HG03108 (cell line): ENCODE measurements at regions not wholly inside any gene's neighbourhood (a gene's known extent, or its start where the extent isn't known, plus 50 kb on each side); places are given as distances from the start of the nearest gene placed in this dataset.

Experiments used
- ATAC-seq: cut with Tn5 transposase; IDR thresholded peaks from one replicate; pipeline ENCODE4 v1.9.1; 2021; ENCODE audit warnings: moderate library complexity; ENCODE audit not compliant: unreplicated experiment

DNA sequence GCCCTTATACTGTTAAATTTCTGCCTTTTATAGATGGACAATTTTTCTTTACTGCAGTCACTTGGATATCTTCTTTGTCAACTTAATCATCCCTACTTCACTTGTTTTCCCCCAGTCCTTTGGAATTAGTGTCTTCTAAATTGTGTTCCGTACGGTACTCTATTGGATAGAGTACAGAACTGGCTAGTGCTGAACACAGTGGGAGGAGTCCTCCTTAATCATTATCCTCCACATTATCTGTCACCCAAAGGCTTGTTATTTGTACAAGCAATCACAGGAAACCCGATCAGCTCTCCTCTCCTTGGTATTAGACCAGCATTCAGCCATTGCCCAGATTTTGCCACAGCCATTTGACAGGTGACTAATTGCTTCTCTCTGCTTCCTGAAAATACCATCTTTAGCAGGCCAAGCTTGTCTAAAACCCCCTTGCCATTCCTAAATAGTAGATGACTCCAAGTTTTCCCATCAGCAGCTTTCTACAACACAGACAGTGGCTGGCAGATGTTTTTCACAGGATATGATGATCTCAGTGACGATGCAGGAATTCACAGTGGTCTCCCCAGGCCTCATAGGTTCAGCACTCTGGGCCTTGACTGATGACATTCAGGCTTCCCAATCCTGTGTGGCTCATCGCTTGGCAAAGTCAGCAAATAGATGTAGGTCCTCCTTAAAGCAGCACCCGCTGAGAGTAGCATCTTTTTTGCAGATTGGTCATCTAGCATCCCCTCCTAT lies 216.0 kb upstream of the RGS6 start:
- no peak for ATAC-seq

DNA sequence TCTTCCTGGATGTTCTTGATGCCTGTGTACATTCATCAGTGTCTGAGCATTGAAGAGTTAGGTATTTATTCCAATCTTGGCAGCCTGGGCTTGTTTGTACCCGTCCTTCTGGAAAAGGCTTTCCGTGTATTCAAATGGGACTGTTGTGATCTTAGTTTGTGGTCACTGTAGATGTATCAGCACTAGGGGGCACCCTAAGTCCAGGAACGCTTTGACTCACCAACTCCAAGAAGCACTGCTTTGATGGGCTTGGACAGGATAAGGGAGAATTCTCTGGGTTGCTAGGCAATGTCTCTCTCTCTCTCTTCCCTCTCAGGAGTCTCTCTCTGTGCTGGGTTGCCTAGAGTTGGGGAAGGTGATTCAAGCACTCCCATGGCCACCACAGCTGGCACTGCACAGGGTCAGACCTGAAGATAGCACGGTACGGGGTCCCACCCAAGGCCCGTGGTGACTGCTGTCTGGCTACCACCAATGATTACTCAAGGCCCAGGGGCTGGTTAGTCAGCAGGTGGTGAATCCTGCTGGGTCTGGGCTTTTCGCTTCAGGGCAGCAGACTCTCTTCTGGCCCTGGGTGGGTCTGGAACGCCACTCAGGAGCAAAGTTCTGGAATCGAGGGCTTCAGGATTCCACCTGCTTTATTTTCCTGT lies 211.1 kb upstream of the RGS6 start:
- no peak for ATAC-seq

DNA sequence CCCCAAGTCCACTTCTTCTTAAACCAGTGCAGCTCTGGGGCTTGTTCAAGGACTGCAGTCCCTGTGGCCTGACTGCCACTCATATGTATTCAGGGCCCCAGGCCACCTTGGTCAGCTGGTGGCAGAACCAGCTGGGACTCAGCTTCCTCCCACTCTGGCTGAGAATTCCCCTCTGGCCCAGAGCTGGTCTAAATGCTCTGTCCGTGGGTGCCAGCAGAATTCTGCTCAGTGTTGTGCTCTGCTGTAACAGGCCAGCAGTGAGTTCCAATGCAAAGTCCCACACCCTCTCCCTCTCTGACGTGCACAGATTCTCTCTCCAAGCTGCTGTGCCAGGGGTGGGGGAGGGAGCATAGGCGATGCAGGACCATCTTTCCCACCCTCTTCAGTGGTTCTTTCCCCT lies 210.4 kb upstream of the RGS6 start:
- ATAC-seq: no peak

DNA sequence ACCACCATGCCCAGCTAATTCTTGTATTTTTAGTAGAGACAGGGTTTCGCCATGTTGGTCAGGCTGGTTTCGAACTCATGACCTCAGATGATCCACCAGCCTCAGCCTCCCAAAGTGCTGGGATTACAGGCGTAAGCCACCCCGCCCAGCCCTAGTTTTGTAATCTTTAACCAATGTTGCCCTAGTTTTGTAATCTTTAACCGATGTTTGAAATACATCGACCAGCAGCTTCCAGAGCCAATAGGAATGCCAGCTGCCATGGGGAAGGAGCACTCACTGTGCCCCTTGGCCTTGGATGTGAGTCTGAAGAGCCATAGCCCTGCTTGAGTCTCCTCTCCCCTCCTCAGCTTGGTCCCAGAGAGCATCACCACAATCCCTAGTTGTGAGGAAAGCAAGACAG lies 209.3 kb upstream of the RGS6 start:
- ATAC-seq: no peak

DNA sequence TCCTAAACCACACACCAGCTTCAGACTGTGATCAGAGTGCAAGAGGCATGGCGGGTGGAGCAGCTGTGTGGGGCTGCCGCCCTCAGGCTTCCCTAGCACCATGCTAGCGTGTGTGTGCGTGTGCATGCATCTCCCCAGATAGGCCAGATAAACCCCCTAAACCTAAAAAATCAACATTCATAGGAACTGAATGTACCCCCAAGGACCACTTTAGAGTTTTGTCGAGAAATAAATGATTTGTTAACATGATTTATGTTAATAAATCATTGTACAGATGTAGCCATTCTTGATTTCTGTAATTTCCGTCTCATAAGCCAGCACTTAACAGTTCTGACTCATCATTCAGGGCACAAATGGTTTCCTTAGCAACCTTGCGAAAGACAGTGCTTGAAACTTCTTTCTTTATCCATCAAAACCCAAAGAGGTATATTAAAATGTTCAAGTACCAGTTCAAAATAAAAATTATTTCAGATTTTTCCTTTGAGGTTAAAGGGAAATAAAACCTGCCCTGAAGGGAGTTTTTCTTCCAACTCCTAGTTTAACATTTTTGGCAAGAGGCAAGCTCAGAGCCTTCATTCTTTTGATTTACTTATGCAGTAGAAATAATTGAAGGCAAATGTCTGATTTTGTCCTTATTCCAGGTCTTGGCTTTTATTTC lies 206.2 kb upstream of the RGS6 start:
- no peak for ATAC-seq

DNA sequence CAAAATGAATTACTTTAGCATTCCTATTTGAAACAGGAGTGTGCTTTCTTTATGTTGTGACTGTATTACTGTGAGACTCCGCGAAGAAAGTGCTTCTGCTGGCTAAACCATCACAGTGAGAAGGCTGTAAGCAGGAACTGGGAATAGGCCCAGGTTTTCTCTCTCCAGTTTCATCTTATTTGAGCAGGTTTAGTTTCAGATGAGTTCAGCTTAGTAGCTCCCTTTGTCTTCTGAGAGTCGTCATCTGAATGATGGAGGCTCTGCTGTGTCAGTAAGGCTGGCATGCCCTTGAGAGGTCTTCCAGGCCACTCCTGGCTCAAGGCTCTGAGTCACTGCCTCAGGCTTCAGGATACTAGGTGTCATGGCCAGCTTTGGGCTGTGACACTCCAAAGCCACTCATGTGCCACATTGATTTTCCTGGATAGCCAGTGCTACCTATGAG lies 205.6 kb upstream of the RGS6 start:
- ATAC-seq: no peak

DNA sequence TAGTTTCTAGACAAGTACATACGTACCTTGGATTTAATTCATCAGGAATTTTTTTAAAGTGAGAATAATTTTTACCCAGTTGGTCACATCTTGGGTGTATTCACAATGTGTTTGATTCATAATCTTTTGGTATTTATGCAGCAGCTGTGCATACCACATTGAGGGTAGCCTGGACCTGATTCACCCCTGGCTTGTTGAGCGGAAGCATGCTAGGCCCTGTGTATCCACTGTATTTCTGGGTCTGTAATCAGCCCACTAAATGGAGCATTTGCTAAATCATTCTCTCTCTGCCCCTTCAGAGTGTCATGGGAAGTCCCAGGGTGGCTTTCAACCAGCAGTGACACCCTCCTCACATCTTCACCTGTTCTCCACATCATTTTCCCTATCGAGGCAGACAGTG lies 203.8 kb upstream of the RGS6 start:
- no peak for ATAC-seq

DNA sequence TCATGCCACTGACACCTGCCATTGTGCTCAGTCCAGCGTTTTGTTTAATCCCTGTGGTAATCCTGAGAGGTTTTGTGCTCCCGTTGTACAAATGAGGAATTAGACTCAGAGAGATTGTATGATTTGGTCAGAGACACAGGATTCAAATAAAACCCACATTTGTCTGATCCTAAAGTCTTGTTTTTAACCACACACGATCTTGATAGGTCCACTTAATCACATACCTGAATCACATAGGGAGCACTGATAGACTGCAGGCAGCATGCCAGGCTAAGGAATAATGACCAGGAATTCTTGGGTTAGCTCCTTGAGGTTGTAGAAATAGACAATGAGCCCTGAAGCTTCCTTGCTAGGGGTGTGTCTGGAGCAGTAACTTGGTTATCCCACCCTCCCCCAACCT lies 202.6 kb upstream of the RGS6 start:
- ATAC-seq: no peak

DNA sequence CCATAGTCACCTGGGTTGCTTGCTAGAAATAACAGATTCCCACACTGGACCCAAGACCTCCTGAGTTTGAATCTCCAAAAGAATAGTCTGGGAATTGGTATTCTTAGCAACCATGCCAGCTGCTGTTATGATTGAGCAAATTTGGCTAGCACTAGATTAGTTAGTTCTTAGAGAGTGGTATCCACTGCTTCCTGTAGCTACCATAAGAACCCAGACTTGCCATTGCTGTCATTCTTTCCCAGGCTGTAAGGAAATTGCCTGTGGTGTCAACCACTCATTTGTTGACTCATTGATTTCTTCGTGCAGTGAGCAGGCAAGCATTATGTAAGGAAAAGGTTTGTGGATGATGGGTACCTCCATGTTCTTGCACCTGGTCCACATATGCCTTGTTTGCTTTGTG lies 201.8 kb upstream of the RGS6 start:
- ATAC-seq: no peak

DNA sequence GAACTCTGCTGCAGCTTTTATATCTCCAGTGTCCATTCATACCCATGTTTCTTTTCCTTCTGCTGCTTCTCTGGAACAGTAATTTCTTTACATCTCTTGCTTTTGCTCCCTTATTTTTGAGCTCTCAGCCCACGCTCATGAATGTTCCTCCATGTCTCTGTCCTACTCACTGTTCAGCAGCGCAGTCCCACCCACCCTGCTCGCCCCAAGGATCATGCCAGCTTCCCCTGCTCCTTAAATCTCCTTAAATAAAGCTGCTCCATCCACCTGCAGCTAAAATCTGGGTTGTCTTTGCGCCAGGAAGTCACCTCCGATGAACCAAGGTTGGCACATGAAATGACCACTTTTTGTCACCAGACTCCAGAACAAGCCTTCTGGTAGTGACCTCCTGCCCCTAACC lies 201.1 kb upstream of the RGS6 start:
- no peak for ATAC-seq

DNA sequence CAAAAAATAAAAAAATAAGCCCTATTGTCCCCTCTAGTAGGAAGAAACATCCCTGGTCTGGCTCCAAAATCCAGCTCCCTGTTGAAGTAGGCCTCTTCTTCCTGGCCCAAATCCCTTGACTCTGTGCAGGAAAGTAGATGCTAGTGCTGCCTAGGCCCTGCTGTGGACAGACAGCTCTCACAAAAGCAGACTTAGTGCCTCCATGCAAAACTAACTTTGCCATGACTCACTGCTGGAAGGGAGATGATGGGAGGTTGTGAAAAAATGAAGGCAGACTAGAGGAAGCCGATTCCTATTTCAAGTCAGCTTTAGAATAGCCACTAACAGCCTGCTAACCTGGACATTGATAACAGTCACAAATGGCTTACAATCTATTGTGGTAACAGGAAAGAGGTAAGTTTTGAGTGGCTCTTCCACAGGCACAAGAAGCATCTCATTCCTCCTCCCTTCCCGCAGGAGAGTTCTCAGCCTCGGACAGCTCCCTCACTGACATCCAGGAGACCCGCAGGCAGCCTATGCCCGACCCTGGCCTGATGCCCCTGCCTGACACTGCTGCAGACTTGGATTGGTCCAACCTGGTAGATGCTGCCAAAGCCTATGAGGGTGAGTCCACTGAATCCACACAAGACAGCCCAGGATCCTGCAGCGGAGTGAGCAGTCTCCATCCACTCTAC lies 198.9 kb upstream of the RGS6 start:
- ATAC-seq: no peak

DNA sequence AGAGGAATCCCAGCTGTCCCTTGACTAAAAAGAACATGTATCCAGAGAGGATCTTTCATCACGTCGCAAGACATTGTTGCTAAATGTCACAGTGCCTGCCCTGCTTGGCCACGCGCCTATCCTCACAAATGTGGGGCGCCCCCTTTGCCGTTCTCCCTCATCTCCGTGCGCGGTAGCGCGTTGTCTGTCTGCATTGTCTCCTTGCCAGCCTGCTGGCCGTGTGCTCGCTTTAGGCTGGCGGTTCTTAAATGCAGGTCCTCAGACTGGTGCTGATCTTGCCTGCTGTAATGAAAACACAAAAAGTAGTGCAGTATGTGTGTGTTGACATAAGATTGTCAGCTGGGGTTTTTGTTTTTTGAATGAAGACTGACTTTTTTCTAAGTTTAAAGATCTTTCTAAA lies 198.2 kb upstream of the RGS6 start:
- no peak for ATAC-seq

DNA sequence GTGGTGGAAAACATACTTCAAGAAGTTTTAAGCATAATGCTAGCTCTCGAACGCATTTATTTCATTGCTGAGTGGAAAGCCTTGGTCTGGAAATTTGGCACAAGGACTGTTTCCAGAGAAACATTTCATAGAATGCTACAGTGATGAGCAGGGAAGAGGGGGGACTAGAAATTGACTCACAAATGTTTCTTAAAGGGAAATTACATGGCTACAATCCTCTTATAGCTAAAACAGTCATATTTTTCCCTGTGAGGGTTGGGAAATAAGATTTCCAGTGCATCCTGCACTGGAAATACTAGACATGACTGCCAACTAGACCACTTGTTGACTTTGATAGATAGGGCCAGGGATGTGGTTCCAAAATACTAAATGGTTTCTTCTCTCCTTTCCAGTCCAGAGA lies 197.3 kb upstream of the RGS6 start:
- ATAC-seq: no peak

DNA sequence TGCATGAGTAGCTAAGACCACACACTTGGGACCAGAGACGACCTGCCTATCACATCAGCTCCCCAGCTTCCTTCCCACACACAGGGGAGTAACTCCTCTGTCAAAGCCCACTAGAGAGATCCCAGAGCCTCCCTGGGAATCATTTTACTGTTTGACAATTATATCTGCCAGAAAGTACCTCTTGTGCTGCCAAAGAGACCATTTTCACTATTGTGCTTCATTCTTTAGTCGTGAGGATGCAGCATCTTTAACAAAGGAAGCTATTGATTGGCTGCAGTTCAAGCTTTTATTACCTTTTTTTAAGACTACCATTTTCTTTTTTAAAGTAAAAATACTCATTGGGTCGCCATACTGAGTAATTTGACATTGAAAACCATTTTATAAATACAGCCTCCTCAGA lies 194.5 kb upstream of the RGS6 start:
- no peak for ATAC-seq

DNA sequence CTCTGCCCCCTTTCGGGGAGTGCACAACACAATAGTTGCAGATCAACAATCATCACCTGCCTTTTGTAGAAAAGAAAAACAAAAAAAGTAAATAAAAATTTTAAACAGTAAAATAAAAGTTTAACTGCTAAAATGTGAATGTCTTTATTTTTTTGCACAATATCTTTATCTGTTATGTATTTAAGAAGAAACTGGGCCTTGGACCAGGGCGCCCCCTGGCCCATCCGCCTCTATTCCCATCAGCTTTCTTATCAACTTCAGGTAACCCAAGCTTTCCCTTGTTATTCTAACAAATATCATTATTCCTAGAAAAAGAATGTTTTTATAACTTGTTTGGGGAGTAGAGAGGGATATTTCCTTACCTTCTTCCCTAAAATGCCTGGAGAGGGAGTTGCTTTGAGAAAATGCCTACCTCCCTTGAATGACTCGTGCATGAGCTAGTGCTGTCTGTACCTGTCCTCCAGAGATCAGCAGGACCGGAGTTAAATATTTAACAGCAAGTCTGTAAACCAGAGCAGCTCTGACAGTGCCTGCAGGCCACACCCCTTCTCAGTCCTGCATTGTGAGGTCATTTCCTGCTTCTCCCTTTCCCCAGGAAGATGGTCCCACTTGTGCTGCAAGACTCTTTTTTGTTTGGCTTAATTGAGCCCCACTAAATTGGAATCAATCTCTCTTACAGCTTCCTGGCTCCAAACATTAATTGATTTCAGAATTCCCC lies 192.8 kb upstream of the RGS6 start:
- ATAC-seq: no peak

DNA sequence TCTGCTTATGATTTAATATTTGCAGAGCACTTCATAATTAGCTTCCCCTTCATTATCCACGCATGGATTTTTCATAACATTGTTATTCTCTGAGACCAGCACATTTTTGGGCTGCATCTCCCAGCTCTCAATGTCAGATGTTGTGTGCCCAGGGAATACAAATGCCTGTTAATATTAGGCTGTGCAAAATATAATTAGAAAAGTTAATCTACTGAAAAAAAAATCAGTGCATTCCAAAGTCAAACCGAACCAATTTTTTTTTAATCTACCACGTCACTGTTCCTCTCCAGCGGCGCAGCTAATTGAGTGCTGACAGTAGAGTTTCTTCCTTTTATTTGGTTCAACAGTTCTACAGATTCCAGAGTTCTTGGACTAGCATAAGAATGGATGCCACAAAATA lies 191.0 kb upstream of the RGS6 start:
- no peak for ATAC-seq

DNA sequence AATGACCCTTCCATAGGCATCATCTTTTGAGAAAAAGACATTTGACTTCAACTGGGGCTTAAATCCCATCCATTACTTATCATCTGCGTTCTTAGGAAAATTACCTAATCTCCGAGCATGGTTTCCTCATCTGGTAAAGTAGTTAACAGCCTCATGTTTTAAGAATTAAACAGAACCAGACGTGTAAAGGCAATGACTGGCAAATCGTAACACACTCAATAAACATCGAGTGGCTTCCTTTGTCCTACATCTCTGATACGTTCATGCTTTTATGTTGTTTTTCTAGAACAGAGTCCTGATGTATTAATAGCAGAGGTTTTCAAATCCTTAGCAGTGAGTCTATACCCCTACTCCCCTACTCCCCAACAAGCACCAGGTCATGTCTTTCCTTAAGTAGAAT lies 189.7 kb upstream of the RGS6 start:
- no peak for ATAC-seq

DNA sequence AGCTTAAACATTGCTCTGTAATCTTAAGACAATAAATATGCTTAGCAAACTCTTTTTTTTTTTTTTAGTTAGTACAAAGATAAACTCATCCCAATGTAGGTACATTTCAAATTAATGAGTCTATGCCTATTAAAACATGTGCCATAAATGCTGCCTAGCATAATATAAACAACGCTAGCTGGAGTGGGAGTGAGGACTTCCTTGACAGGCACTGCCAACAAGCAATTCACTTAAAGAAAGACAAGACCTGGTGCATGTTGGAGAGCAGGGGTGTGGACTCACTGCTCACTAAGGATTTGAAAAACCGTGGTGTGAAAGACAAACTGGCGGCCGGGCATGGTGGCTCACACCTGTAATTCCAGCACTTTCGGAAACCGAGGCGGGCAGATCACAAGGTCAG lies 187.2 kb upstream of the RGS6 start:
- no peak for ATAC-seq

DNA sequence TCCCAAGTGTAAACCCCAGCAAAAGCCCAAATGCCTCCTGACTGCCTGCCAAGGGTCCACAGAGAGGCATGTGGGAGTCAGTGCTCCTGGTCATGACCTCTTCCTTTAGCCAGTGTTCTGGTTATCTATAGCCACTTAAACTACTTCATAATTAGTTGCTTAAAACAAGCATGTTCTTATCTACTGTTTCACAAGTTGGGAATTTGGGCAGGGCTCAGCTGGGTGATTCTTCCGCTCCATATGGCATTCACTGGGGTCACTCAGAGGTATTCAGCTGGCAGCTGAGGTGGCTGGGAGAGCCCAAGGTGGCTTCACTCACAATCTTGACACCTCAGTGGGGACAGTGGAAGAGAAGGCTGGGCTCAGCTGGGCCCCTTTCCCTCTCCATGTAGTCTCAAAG lies 184.0 kb upstream of the RGS6 start:
- ATAC-seq: no peak

DNA sequence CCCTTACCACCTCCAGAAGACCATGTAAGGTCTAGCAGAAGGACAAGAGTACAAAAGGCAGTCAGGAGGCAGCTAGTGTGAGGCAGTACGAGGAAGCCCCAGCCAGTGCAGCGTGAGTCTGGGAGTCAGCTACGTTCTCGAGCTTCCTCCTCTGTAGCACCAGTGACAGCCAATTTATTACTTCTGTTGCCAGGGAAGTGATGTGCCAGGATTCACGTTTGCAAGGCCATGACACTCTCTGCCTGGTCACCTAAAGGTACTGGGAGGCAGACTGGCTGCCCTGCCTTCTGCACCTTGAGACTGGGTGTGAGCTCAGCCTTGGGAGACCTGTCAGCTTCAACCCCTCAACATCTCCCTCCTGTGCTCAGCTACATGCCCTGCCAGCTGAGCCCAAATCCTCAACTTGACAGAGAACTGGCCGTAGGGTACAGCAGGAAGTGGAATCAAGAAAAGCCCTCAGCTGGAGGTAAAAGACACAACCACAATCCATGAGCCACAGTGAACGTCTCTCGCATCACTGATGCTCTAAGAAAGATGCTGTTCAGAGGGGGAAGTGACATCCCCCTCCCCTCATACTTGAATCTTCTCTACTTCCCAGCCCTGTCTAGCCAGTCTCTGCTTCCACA lies 182.5 kb upstream of the RGS6 start:
- no peak for ATAC-seq

DNA sequence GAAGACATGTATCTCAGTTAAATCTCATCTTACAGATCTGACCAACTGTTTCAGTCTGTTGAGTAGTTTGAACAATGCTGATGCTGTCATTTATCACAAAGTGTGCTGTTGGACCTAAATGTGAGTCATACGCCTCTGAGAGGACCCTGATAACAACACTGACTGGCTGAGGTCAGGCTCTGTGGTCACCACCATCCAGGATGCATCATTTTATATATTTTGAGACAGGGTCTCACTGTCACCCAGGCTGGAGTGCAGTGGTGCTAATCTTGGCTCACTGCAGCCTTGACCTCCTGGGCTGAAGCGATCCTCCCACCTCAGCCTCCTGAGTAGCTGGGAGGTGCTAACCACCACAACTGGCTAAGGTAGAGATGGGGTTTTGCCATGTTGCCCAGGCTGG lies 181.0 kb upstream of the RGS6 start:
- ATAC-seq: no peak
